ENCODE measurements at regions not wholly inside any gene's neighbourhood (a gene's known extent, or its start where the extent isn't known, plus 50 kb on each side); places are given as distances from the start of the nearest gene placed in this dataset.

DNA sequence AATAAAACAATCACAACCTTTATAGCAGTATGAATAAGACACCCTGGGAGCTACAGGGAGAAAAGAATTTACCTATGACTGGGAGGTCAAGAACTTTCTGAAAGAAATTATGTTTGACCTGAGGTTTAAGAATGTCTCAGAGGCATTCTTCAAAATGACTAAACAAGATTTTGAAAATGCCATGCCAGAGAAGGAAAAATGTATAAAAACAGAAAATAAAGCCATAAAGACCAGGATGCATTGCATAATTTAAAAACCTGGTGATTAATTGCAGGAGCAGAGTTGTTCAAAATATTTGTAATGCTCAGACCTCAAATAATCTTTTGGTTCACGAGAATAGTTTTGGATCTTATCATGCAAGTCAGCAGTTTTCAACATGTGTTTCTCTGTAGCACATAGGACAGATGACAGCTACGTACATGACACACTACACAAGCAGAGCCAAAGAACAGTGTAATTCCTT, 954.7 kb upstream of the ARRDC3 start:
- Histone ChIP-seq H3K9me2 (ENCODE audit: insufficient read depth) (0 out of 2 replicates have a peak, but pooled peaks cover 6% of the 10 kb centered on the region), H3F3A (replicated peaks; ENCODE audit: low read depth) (no peaks in the 10 kb centered on the region), H3K79me2 (replicated peaks; ENCODE audit: insufficient read depth) (no peaks in the 10 kb centered on the region), H3K27ac (ENCODE audit: low read depth) (no peak overlapping the region), H3K4me3 (no peak overlapping the region), H3K4me2 (no peak overlapping the region), H3K27me3 (ENCODE audit: insufficient read depth) (no peaks in the 10 kb centered on the region), H4K20me1 (replicated peaks; ENCODE audit: insufficient read depth) (no peaks in the 10 kb centered on the region), H3K4me1 (ENCODE audit: insufficient read depth) (no peaks in the 10 kb centered on the region), H2AFZ (no peak overlapping the region), H3K36me3 (ENCODE audit: insufficient read depth) (no peaks in the 10 kb centered on the region)
- Mint-ChIP-seq H3K9me3 (no peaks in the 10 kb centered on the region; the same call in 2 of the 3 replicates), H3K27ac (no peak overlapping the region), H3K4me1 (no peaks in the 10 kb centered on the region), H3K4me3 (no peak overlapping the region), H3K36me3 (ENCODE audit: low read depth) (no peaks in the 10 kb centered on the region), H3K27me3 (ENCODE audit: insufficient read depth, low read depth, poor library complexity) (no peaks in the 10 kb centered on the region)
- TF ChIP-seq EZH2phosphoT487 (IDR thresholded peaks at IDR 0.05; ENCODE audit: unreplicated experiment) (no peak), ETS1 (IDR thresholded peaks at IDR 0.05) (no peak), CREB1 (CRISPR knock-in tag; IDR thresholded peaks at IDR 0.05; ENCODE audit: low read depth) (no peak)
- ATAC-seq (no peak), DNase-seq (ENCODE audit: low spot score) (no peak)

GRCh38 chr5:92332039-92332438, 948.9 kb upstream of the ARRDC3 start:
- Histone ChIP-seq H3K36me3 (ENCODE audit: insufficient read depth) (no peaks in the 10 kb centered on the region), H3K27me3 (ENCODE audit: insufficient read depth) (no peaks in the 10 kb centered on the region), H2AFZ (no peak overlapping the region), H3K4me1 (ENCODE audit: insufficient read depth) (no peaks in the 10 kb centered on the region), H3K9me2 (ENCODE audit: insufficient read depth) (no peaks in the 10 kb centered on the region), H3F3A (replicated peaks; ENCODE audit: low read depth) (no peaks in the 10 kb centered on the region), H3K79me2 (replicated peaks; ENCODE audit: insufficient read depth) (no peaks in the 10 kb centered on the region), H3K4me3 (no peak overlapping the region), H4K20me1 (replicated peaks; ENCODE audit: insufficient read depth) (no peaks in the 10 kb centered on the region), H3K27ac (ENCODE audit: low read depth) (no peak overlapping the region), H3K4me2 (no peak overlapping the region)
- TF ChIP-seq EZH2phosphoT487 (IDR thresholded peaks at IDR 0.05; ENCODE audit: unreplicated experiment), result no peak
- TF ChIP-seq ZNF114 (CRISPR knock-in tag; IDR thresholded peaks at IDR 0.05), result no peak
- no peak for TF ChIP-seq JUNB (IDR thresholded peaks at IDR 0.05; ENCODE audit: unreplicated experiment)
- TF ChIP-seq STAT1 (IDR thresholded peaks at IDR 0.05; ENCODE audit: unreplicated experiment), result no peak
- TF ChIP-seq CTCF (conservative IDR thresholded peaks at IDR 0.05; ENCODE audit: low read depth in 2 of 2), result no peak
- TF ChIP-seq POLR2AphosphoS5 (IDR thresholded peaks at IDR 0.05; ENCODE audit: low read depth), result no peak
- no peak for TF ChIP-seq ETS1 (IDR thresholded peaks at IDR 0.05)
- no peak for TF ChIP-seq ZNF331 (CRISPR knock-in tag; IDR thresholded peaks at IDR 0.05; ENCODE audit: low read depth)
- TF ChIP-seq EZH2 (IDR thresholded peaks at IDR 0.05; ENCODE audit: low read depth, unreplicated experiment), result no peak
- no peak for TF ChIP-seq NANOG (IDR thresholded peaks at IDR 0.05; ENCODE audit: borderline replicate concordance)
- no peak for TF ChIP-seq CREB1 (CRISPR knock-in tag; IDR thresholded peaks at IDR 0.05; ENCODE audit: low read depth)
- Mint-ChIP-seq H3K4me3 (no peak overlapping the region), H3K9me3 (no peaks in the 10 kb centered on the region), H3K4me1 (no peaks in the 10 kb centered on the region), H3K36me3 (ENCODE audit: low read depth) (no peaks in the 10 kb centered on the region), H3K27ac (no peak overlapping the region), H3K27me3 (ENCODE audit: insufficient read depth, low read depth, poor library complexity) (no peaks in the 10 kb centered on the region)
- ATAC-seq (no peak), DNase-seq (ENCODE audit: low spot score) (no peak)

Data from GM23338 (cell line).